ENCODE measurements at regions not wholly inside any gene's neighbourhood (a gene's known extent, or its start where the extent isn't known, plus 50 kb on each side); places are given as distances from the start of the nearest gene placed in this dataset.

DNA sequence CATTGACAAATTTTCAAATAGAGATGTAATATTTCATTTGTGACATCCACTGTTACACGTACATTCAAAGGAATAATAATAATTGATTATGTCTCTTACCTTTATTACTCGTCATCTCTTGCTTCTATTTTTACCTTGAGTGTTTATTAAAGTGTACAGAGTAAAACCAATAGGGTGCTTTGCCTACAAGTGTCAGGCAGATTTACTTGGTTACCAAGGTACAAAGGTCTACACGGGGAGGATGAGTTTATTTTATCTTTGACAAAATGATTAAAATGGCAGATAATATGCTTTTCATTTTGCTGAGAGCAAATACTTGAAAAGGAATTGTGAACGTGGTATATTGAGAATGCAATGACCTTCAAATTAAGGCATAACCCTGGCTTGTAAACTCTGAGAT is 137.8 kb upstream of the SOX5 start:
- H3K9me3 Mint-ChIP-seq: no peaks in the 10 kb centered on the region
- H3K27me3 Mint-ChIP-seq: no peaks in the 10 kb centered on the region
- H3K4me1 Mint-ChIP-seq (ENCODE audit: low read depth): no peaks in the 10 kb centered on the region
- H3K36me3 Mint-ChIP-seq (ENCODE audit: low read depth): no peaks in the 10 kb centered on the region
- CTCF ChIA-PET: no interaction called here
- POLR2A ChIA-PET: no interaction called here
- intact Hi-C loops (cut with micrococcal nuclease): no loop called here
- H3K27ac Mint-ChIP-seq: no peak overlapping the region
- ATAC-seq: no peak
- no peak for TF ChIP-seq CTCF (IDR thresholded peaks at IDR 0.05)
- H3K4me3 Mint-ChIP-seq: no peak overlapping the region
- DNase-seq: no peak

GRCh38 chr12:24084800-24085199 is 135.3 kb upstream of the SOX5 start:
- Mint-ChIP-seq H3K27ac (no peak overlapping the region), H3K4me1 (ENCODE audit: low read depth) (no peaks in the 10 kb centered on the region), H3K4me3 (no peak overlapping the region), H3K9me3 (peaks cover 1% of the 10 kb centered on the region), H3K36me3 (ENCODE audit: low read depth) (no peaks in the 10 kb centered on the region), H3K27me3 (no peaks in the 10 kb centered on the region)
- ATAC-seq (no peak), DNase-seq (no peak)
- intact Hi-C loops (cut with micrococcal nuclease): no loop called here
- ChIA-PET CTCF (no interaction called here), POLR2A (no interaction called here)
- TF ChIP-seq CTCF (IDR thresholded peaks at IDR 0.05): no peak

GRCh38 chr12:24083838-24084237 is 134.4 kb upstream of the SOX5 start:
- no peaks in the 10 kb centered on the region for H3K36me3 Mint-ChIP-seq (ENCODE audit: low read depth)
- H3K27ac Mint-ChIP-seq: no peak overlapping the region
- no peak for ATAC-seq
- ChIA-PET CTCF (no interaction called here), POLR2A (no interaction called here)
- no peaks in the 10 kb centered on the region for H3K4me1 Mint-ChIP-seq (ENCODE audit: low read depth)
- no peak for TF ChIP-seq CTCF (IDR thresholded peaks at IDR 0.05)
- DNase-seq: no peak
- H3K4me3 Mint-ChIP-seq: no peak overlapping the region
- H3K27me3 Mint-ChIP-seq: no peaks in the 10 kb centered on the region
- H3K9me3 Mint-ChIP-seq: peaks cover 1% of the 10 kb centered on the region
- intact Hi-C loops (cut with micrococcal nuclease): no loop called here

- ChIA-PET CTCF (no interaction called here), POLR2A (no interaction called here)
- Mint-ChIP-seq H3K36me3 (ENCODE audit: low read depth) (no peaks in the 10 kb centered on the region), H3K4me3 (no peak overlapping the region), H3K27ac (no peak overlapping the region), H3K27me3 (no peaks in the 10 kb centered on the region), H3K9me3 (peaks cover 5% of the 10 kb centered on the region), H3K4me1 (ENCODE audit: low read depth) (no peaks in the 10 kb centered on the region)
- TF ChIP-seq CTCF (IDR thresholded peaks at IDR 0.05): no peak
- ATAC-seq (no peak), DNase-seq (no peak)
- intact Hi-C loops (cut with micrococcal nuclease): no loop called here
Observed at GRCh38 chr12:24081606-24082005, 132.1 kb upstream of the SOX5 start.

- POLR2A ChIA-PET: no interaction called here
Observed at GRCh38 chr12:24081092-24081529, 131.6 kb upstream of the SOX5 start.

More at GRCh38 chr12:24081092-24081529, 131.6 kb upstream of the SOX5 start:
- Mint-ChIP-seq H3K4me1 (ENCODE audit: low read depth) (no peaks in the 10 kb centered on the region), H3K4me3 (no peak overlapping the region), H3K9me3 (peaks cover 5% of the 10 kb centered on the region), H3K27ac (no peak overlapping the region), H3K27me3 (no peaks in the 10 kb centered on the region), H3K36me3 (ENCODE audit: low read depth) (no peaks in the 10 kb centered on the region)
- DNase-seq (no peak), ATAC-seq (no peak)
- CTCF ChIA-PET: no interaction called here
- intact Hi-C loops (cut with micrococcal nuclease): no loop called here
- no peak for TF ChIP-seq CTCF (IDR thresholded peaks at IDR 0.05)
